ENCODE measurements at regions not wholly inside any gene's neighbourhood (a gene's known extent, or its start where the extent isn't known, plus 50 kb on each side); places are given as distances from the start of the nearest gene placed in this dataset.

GRCh38 chr18:66344227-66344626 lies 259.7 kb downstream of the CDH19 start:
- no peaks in the 10 kb centered on the region for H3K36me3 ChIP-seq (ENCODE audit: control insufficient read depth in 2 of 4, insufficient read depth in 4 of 4, low read length in 3 of 4)
- H3K27me3 ChIP-seq (replicated peaks in 1 of 4; ENCODE audit: control insufficient read depth in 3 of 4, extremely low read depth in 1 of 4, insufficient read depth in 3 of 4, low read length in 3 of 4) = peaks cover 0 to 1% (median 0%) of the 10 kb centered on the region in 4 experiments; a peak in 1 of 7 replicates
- H2BK120ac ChIP-seq (replicated peaks; ENCODE audit: low read depth, low read length) = no peak overlapping the region
- CTCF ChIA-PET (ENCODE audit: partially characterized antibody) = no interaction called here
- FAIRE-seq = no peak
- H3K4me1 ChIP-seq (replicated peaks in 1 of 4; ENCODE audit: control insufficient read depth in 3 of 4, insufficient read depth in 4 of 4, low read length in 3 of 4) = no peaks in the 10 kb centered on the region
- DNase-seq (ENCODE audit: low read depth in 1 of 2, low spot score in 2 of 2) = no peak
- no peaks in the 10 kb centered on the region for H3K9me3 ChIP-seq (ENCODE audit: insufficient read depth in 2 of 2, low read depth in 1 of 2, low read length in 1 of 2)
- H4K5ac ChIP-seq (ENCODE audit: insufficient read length, low read depth, low read length) = no peak overlapping the region
- H3K4me2 ChIP-seq (ENCODE audit: insufficient read depth in 1 of 2, low read depth in 2 of 2, low read length in 2 of 2) = no peak overlapping the region
- no peak overlapping the region for H3K56ac ChIP-seq (replicated peaks; ENCODE audit: insufficient read length, low read depth, low read length)
- H4K91ac ChIP-seq (replicated peaks; ENCODE audit: insufficient read length, low read length) = no peak overlapping the region
- H3K9ac ChIP-seq (replicated peaks in 1 of 4; ENCODE audit: extremely low read depth in 1 of 4, low read depth in 3 of 4, low read length in 3 of 4) = no peak overlapping the region
- no peak overlapping the region for H2BK20ac ChIP-seq (ENCODE audit: low read length)
- POLR2A ChIA-PET (ENCODE audit: partially characterized antibody) = no interaction called here
- no peak overlapping the region for H2BK5ac ChIP-seq (ENCODE audit: low read depth, low read length)
- no peak overlapping the region for H3K14ac ChIP-seq (ENCODE audit: insufficient read length)
- H3K18ac ChIP-seq (ENCODE audit: extremely low read depth, low read length) = no peak overlapping the region
- H3K4me3 ChIP-seq (ENCODE audit: extremely low read depth in 1 of 4, insufficient read depth in 2 of 4, low read depth in 3 of 4, low read length in 4 of 4) = no peak overlapping the region
- no peak overlapping the region for H3K27ac ChIP-seq (ENCODE audit: low read depth, low read length)
- H3K4ac ChIP-seq (replicated peaks; ENCODE audit: insufficient read length, low read depth, low read length) = no peak overlapping the region
- 93% methylated on average over 2 of the region's 2 CpGs; no CpG with 5 or more reads in 1 of the 2 experiments for WGBS, 2 experiments (ENCODE audit: extremely low coverage in 1 of 2, insufficient coverage in 1 of 2, insufficient read length in 1 of 2, insufficient replicate concordance in 2 of 2, low coverage in 1 of 2, low lambda C conversion rate in 2 of 2, missing lambda C conversion rate in 1 of 2)
- H2BK12ac ChIP-seq (ENCODE audit: low read depth, low read length) = no peak overlapping the region
- H2AFZ ChIP-seq (ENCODE audit: low read length) = no peak overlapping the region
- no peak overlapping the region for H3K23ac ChIP-seq (ENCODE audit: insufficient read length)
- TF ChIP-seq POU5F1 (IDR thresholded peaks at IDR 0.05; ENCODE audit: low read depth, low read length) = no peak
- no peak for TF ChIP-seq CEBPB (IDR thresholded peaks at IDR 0.05; ENCODE audit: low read depth, low read length)
- TF ChIP-seq TAF1 (IDR thresholded peaks at IDR 0.05; ENCODE audit: low read depth, low read length) = no peak
- TF ChIP-seq EGR1 (IDR thresholded peaks at IDR 0.05; ENCODE audit: borderline replicate concordance, low read depth, low read length) = no peak
- TF ChIP-seq SRF (IDR thresholded peaks at IDR 0.05; ENCODE audit: low read depth, low read length) = no peak
- TF ChIP-seq POLR2AphosphoS5 (IDR thresholded peaks at IDR 0.05; ENCODE audit: low read depth, low read length) = no peak
- TF ChIP-seq CTBP2 (IDR thresholded peaks at IDR 0.05; ENCODE audit: borderline replicate concordance, insufficient read depth, insufficient read length, low read length) = no peak
- no peak for TF ChIP-seq SIN3A (conservative IDR thresholded peaks at IDR 0.05 in 1 of 2, IDR thresholded peaks at IDR 0.05 in 1 of 2; ENCODE audit: low read depth in 1 of 2, low read length in 2 of 2)
- no peak for TF ChIP-seq NRF1 (IDR thresholded peaks at IDR 0.05; ENCODE audit: low read depth, low read length)
- no peak for TF ChIP-seq ATF2 (IDR thresholded peaks at IDR 0.05; ENCODE audit: low read length)
- TF ChIP-seq RBBP5 (IDR thresholded peaks at IDR 0.05; ENCODE audit: borderline replicate concordance, low read depth, low read length) = no peak
- no peak for TF ChIP-seq MAX (IDR thresholded peaks at IDR 0.05)
- H3K23me2 ChIP-seq (ENCODE audit: low read depth, low read length) = no peaks in the 10 kb centered on the region
- no peak overlapping the region for H2BK15ac ChIP-seq (ENCODE audit: low read length)
- no peaks in the 10 kb centered on the region for H3K79me2 ChIP-seq (ENCODE audit: control insufficient read depth in 1 of 2, insufficient read depth in 2 of 2, low read length in 2 of 2)
- no peaks in the 10 kb centered on the region for H4K20me1 ChIP-seq (replicated peaks in 1 of 2; ENCODE audit: control insufficient read depth in 1 of 2, insufficient read depth in 2 of 2, low read length in 2 of 2)
- H4K8ac ChIP-seq (ENCODE audit: extremely low read depth, insufficient read depth, low read length) = no peak overlapping the region
- H3K79me1 ChIP-seq (ENCODE audit: low read depth, low read length) = no peaks in the 10 kb centered on the region
- no peak overlapping the region for H2AK5ac ChIP-seq (ENCODE audit: low read depth, low read length)
